SK-N-SH (cell line): ENCODE measurements at regions not wholly inside any gene's neighbourhood (a gene's known extent, or its start where the extent isn't known, plus 50 kb on each side); places are given as distances from the start of the nearest gene placed in this dataset.

Experiments
- CTCF ChIA-PET: fragments of 300-600, 350-600 bp; formaldehyde crosslinking; extraction: SDS; loops from one replicate; lab custom pipeline; 2021; lab: Yijun Ruan, JAX
- POLR2A ChIA-PET: fragments of 350-600 bp; sonication (Branson Sonifier 250); formaldehyde crosslinking; extraction: SDS; loops from one replicate; lab custom pipeline; 2020; ENCODE audit warnings: antibody characterized with exemption, inconsistent platforms; lab: Yijun Ruan, JAX
- DNase-seq: peaks from one replicate; pipeline ENCODE4 v3.0.0; 2012
- H2AFZ ChIP-seq: fragments of 200-600 bp; sonication (generic); 2 replicates; pipeline ENCODE4 v1.8.1; 2016; ENCODE audit warnings: antibody characterized with exemption, mild to moderate bottlenecking, low read depth
- H3F3A ChIP-seq: fragments of 200-600 bp; sonication (generic); replicated peaks from 2 replicates; pipeline ENCODE3; 2016; ENCODE audit warnings: antibody characterized with exemption, mild to moderate bottlenecking; ENCODE audit not compliant: insufficient read depth
- H3K27ac ChIP-seq, 2 experiments: fragments of 200-500 bp in 1 of 2; fragments of 200-600 bp in 1 of 2; sonication (Bioruptor generic) in 1 of 2; sonication (generic), shearing (Covaris generic) in 1 of 2; 2 replicates each; pipeline versions ENCODE4 v1.5.1 to v1.6.1; 2014 to 2016; ENCODE audit warnings: low read depth in 2 of 2, inconsistent platforms in 1 of 2, low read length in 1 of 2, mild to moderate bottlenecking in 1 of 2, mixed read lengths in 1 of 2
- H3K27me3 ChIP-seq: fragments of 200-600 bp; sonication (generic), shearing (Covaris generic); 2 replicates; pipeline ENCODE4 v1.6.1; 2016; ENCODE audit warnings: mixed run types; ENCODE audit not compliant: insufficient read depth
- H3K36me3 ChIP-seq, 2 experiments: fragments of 200-500 bp in 1 of 2; fragments of 200-600 bp in 1 of 2; sonication (Bioruptor generic) in 1 of 2; sonication (generic) in 1 of 2; replicated peaks in 1 of 2; 2 replicates each; pipeline versions ENCODE3 to v1.5.1; 2014 to 2016; ENCODE audit warnings: low read length in 1 of 2, mild to moderate bottlenecking in 1 of 2; ENCODE audit not compliant: insufficient read depth in 2 of 2, control insufficient read depth in 1 of 2
- H3K4me1 ChIP-seq, 2 experiments: fragments of 200-500 bp in 1 of 2; fragments of 200-600 bp in 1 of 2; sonication (Bioruptor generic) in 1 of 2; sonication (generic), shearing (Covaris generic) in 1 of 2; 2 replicates each; pipeline versions ENCODE4 v1.5.1 to v1.6.1; 2014 to 2016; ENCODE audit warnings: low read depth in 1 of 2, low read length in 1 of 2, mixed run types in 1 of 2; ENCODE audit not compliant: insufficient read depth in 2 of 2, control insufficient read depth in 1 of 2
- H3K4me2 ChIP-seq: fragments of 200-600 bp; sonication (generic), shearing (Covaris generic); 2 replicates; pipeline ENCODE4 v1.6.1; 2017; ENCODE audit warnings: mixed run types
- H3K4me3 ChIP-seq, 2 experiments: fragments of 200-500 bp in 1 of 2; fragments of 200-600 bp in 1 of 2; sonication (Bioruptor generic) in 1 of 2; sonication (generic), shearing (Covaris generic) in 1 of 2; 2 replicates each; pipeline versions ENCODE4 v1.5.1 to v1.8.1; 2014 to 2016; ENCODE audit warnings: low read depth in 2 of 2, inconsistent platforms in 1 of 2, low read length in 1 of 2, mild to moderate bottlenecking in 1 of 2, mixed read lengths in 1 of 2, moderate library complexity in 1 of 2
- H3K79me2 ChIP-seq: fragments of 200-600 bp; sonication (generic); 2 replicates; pipeline ENCODE4 v1.8.1; 2017; ENCODE audit warnings: mild to moderate bottlenecking; ENCODE audit not compliant: insufficient read depth
- H3K9ac ChIP-seq: fragments of 200-600 bp; sonication (generic); 2 replicates; pipeline ENCODE4 v1.6.1; 2017; ENCODE audit warnings: mixed run types
- H3K9me2 ChIP-seq: fragments of 200-600 bp; sonication (generic); 2 replicates; pipeline ENCODE4 v1.6.1; 2017; ENCODE audit warnings: mixed run types
- H3K9me3 ChIP-seq: fragments of 200-600 bp; sonication (generic); 2 replicates; pipeline ENCODE4 v1.6.1; 2017; ENCODE audit warnings: mixed run types, mild to moderate bottlenecking, moderate library complexity
- H4K20me1 ChIP-seq: fragments of 200-600 bp; sonication (generic); 2 replicates; pipeline ENCODE4 v1.6.1; 2017; ENCODE audit warnings: mild to moderate bottlenecking, mixed run types; ENCODE audit not compliant: insufficient read depth
- CHD2 ChIP-seq: fragments of 150-350 bp; IDR thresholded peaks from 2 replicates; pipeline ENCODE4 v1.6.1; 2018; ENCODE audit warnings: low read length; ENCODE audit not compliant: partially characterized antibody
- ELF1 ChIP-seq: IDR thresholded peaks from 2 replicates; pipeline ENCODE4 v1.4.0; 2012
- EZH2phosphoT487 ChIP-seq: fragments of 200-600 bp; sonication (generic); IDR thresholded peaks from 2 replicates; pipeline ENCODE4 v1.6.1; 2017; ENCODE audit warnings: low read depth, mixed run types, mild to moderate bottlenecking, antibody characterized with exemption, moderate library complexity, borderline replicate concordance
- FOSL2 ChIP-seq: IDR thresholded peaks from 2 replicates; pipeline ENCODE4 v1.4.0; 2012; ENCODE audit warnings: low read depth, mild to moderate bottlenecking, moderate library complexity, borderline replicate concordance
- FOXM1 ChIP-seq: IDR thresholded peaks from 2 replicates; pipeline ENCODE4 v1.4.0; 2012; ENCODE audit warnings: low read depth, mild to moderate bottlenecking
- JUND ChIP-seq: IDR thresholded peaks from 2 replicates; pipeline ENCODE4 v1.4.0; 2012
- MEF2A ChIP-seq: IDR thresholded peaks from 2 replicates; pipeline ENCODE4 v1.4.0; 2012; ENCODE audit warnings: low read depth, borderline replicate concordance
- MXI1 ChIP-seq: IDR thresholded peaks from 2 replicates; pipeline ENCODE4 v1.6.1; 2012; ENCODE audit warnings: mild to moderate bottlenecking, low read depth, low read length, improper control_type of control experiment
- NRF1 ChIP-seq: IDR thresholded peaks from 2 replicates; pipeline ENCODE4 v1.6.1; 2012; ENCODE audit warnings: low read depth, mild to moderate bottlenecking, low read length
- POLR2AphosphoS5 ChIP-seq: IDR thresholded peaks from 2 replicates; pipeline ENCODE4 v1.6.1; 2012; ENCODE audit warnings: low read depth, low read length
- RAD21 ChIP-seq: IDR thresholded peaks from 2 replicates; pipeline ENCODE4 v1.6.1; 2012; ENCODE audit warnings: mild to moderate bottlenecking, low read length
- RCOR1 ChIP-seq: fragments of 150-350 bp; IDR thresholded peaks from 2 replicates; pipeline ENCODE4 v1.6.1; 2017; ENCODE audit warnings: antibody characterized with exemption, low read length
- RXRA ChIP-seq: IDR thresholded peaks from 2 replicates; pipeline ENCODE4 v1.4.0; 2012; ENCODE audit warnings: low read depth, mild to moderate bottlenecking, borderline replicate concordance
- TAF1 ChIP-seq: IDR thresholded peaks from 2 replicates; pipeline ENCODE4 v1.6.1; 2012; ENCODE audit warnings: low read depth, mild to moderate bottlenecking, low read length, moderate library complexity, borderline replicate concordance
- YY1 ChIP-seq: IDR thresholded peaks from 2 replicates; pipeline ENCODE4 v1.4.0; 2012; ENCODE audit warnings: low read depth, mild to moderate bottlenecking
- WGBS: methylation state at CpG from one replicate; pipeline ENCODE4 v1.1.6; 2017; ENCODE audit warnings: low lambda C conversion rate; 5-methylcytosine and 5-hydroxymethylcytosine counted together
- TF ChIP-seq, protein P1 (sequence below): fragments of 150-350 bp; IDR thresholded peaks from 2 replicates; pipeline ENCODE4 v1.6.1; 2016; ENCODE audit warnings: mild to moderate bottlenecking, low read depth, low read length
- TF ChIP-seq, protein P2 (sequence below): IDR thresholded peaks from 2 replicates; pipeline ENCODE4; 2012
- TF ChIP-seq, protein P3 (sequence below): IDR thresholded peaks from 2 replicates; pipeline ENCODE4 v1.6.1; 2012; ENCODE audit warnings: mild to moderate bottlenecking, low read depth, low read length, moderate library complexity
- TF ChIP-seq, protein P4 (sequence below): IDR thresholded peaks from 2 replicates; pipeline ENCODE4 v1.4.0; 2012; ENCODE audit warnings: low read depth, borderline replicate concordance

DNA sequence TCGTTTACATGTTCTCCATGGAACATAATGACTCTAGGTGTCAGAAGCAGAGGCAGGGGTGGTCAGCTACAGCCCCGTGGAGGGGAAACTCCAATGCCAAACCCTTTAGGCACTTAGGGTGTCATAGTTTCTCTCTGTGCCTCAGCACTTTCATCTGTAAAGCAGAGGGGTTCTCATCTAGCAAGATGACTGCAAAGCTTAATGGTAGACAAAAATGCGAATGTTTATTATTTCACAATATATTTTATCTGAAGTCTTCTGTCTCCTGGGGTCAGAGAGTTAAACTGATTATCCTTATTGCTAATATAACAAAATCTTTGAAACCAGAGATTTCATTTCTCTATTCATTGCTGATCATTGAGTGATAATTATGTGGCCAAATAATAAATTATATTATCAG, 522.5 kb downstream of the TSN start:
- Histone ChIP-seq H3K36me3 (no peaks in the 10 kb centered on the region), H3K4me3 (no peak overlapping the region), H3F3A (peaks cover 20% of the 10 kb centered on the region), H3K9me3 (no peaks in the 10 kb centered on the region), H3K79me2 (no peaks in the 10 kb centered on the region), H2AFZ (no peak overlapping the region), H3K9ac (no peak overlapping the region), H3K9me2 (no peaks in the 10 kb centered on the region), H3K27ac (no peak overlapping the region), H4K20me1 (no peaks in the 10 kb centered on the region), H3K4me2 (no peak overlapping the region), H3K4me1 (no peaks in the 10 kb centered on the region), H3K27me3 (no peaks in the 10 kb centered on the region)
- no peak for DNase-seq
- no peak for TF ChIP-seq TAF1
- TF ChIP-seq POLR2AphosphoS5: no peak
- TF ChIP-seq, protein P1, sequence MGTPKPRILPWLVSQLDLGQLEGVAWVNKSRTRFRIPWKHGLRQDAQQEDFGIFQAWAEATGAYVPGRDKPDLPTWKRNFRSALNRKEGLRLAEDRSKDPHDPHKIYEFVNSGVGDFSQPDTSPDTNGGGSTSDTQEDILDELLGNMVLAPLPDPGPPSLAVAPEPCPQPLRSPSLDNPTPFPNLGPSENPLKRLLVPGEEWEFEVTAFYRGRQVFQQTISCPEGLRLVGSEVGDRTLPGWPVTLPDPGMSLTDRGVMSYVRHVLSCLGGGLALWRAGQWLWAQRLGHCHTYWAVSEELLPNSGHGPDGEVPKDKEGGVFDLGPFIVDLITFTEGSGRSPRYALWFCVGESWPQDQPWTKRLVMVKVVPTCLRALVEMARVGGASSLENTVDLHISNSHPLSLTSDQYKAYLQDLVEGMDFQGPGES: no peak
- TF ChIP-seq MEF2A: no peak
- no peak for TF ChIP-seq YY1
- no peak for TF ChIP-seq RCOR1
- no peak for TF ChIP-seq JUND
- no peak for TF ChIP-seq MXI1
- TF ChIP-seq FOXM1: no peak
- no peak for TF ChIP-seq CHD2
- CTCF ChIA-PET: no interaction called here
- POLR2A ChIA-PET: no interaction called here
- 13% methylated on average over 3 of the region's 3 CpGs for WGBS

DNA sequence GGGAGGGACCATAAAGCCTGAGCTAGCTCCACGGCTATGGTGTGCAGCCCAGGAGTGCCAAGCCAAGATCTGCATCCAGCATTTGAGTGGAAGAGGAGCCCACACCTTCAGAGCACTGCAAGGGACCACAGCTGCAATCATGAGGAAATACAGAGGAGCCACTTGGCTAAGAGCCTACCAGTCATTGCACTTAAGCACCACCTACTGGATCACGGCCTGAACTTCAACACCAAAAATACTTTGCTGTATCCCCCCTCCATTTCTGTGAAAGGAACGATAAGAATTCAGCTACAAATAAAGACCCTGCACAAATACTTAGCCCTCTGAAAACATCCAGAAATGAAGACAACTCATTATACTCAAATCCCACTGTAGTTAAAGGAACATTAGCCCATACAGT, 545.3 kb downstream of the TSN start:
- POLR2A ChIA-PET: no interaction called here
- Histone ChIP-seq H3K4me3 (no peak overlapping the region), H3K9ac (no peak overlapping the region), H3K79me2 (no peaks in the 10 kb centered on the region)
- TF ChIP-seq RCOR1: no peak
- no peak for TF ChIP-seq JUND
- TF ChIP-seq EZH2phosphoT487: no peak
- TF ChIP-seq, protein P2, sequence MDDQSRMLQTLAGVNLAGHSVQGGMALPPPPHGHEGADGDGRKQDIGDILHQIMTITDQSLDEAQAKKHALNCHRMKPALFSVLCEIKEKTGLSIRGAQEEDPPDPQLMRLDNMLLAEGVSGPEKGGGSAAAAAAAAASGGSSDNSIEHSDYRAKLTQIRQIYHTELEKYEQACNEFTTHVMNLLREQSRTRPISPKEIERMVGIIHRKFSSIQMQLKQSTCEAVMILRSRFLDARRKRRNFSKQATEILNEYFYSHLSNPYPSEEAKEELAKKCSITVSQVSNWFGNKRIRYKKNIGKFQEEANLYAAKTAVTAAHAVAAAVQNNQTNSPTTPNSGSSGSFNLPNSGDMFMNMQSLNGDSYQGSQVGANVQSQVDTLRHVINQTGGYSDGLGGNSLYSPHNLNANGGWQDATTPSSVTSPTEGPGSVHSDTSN: no peak
- TF ChIP-seq, protein P3, sequence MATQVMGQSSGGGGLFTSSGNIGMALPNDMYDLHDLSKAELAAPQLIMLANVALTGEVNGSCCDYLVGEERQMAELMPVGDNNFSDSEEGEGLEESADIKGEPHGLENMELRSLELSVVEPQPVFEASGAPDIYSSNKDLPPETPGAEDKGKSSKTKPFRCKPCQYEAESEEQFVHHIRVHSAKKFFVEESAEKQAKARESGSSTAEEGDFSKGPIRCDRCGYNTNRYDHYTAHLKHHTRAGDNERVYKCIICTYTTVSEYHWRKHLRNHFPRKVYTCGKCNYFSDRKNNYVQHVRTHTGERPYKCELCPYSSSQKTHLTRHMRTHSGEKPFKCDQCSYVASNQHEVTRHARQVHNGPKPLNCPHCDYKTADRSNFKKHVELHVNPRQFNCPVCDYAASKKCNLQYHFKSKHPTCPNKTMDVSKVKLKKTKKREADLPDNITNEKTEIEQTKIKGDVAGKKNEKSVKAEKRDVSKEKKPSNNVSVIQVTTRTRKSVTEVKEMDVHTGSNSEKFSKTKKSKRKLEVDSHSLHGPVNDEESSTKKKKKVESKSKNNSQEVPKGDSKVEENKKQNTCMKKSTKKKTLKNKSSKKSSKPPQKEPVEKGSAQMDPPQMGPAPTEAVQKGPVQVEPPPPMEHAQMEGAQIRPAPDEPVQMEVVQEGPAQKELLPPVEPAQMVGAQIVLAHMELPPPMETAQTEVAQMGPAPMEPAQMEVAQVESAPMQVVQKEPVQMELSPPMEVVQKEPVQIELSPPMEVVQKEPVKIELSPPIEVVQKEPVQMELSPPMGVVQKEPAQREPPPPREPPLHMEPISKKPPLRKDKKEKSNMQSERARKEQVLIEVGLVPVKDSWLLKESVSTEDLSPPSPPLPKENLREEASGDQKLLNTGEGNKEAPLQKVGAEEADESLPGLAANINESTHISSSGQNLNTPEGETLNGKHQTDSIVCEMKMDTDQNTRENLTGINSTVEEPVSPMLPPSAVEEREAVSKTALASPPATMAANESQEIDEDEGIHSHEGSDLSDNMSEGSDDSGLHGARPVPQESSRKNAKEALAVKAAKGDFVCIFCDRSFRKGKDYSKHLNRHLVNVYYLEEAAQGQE: no peak
- TF ChIP-seq RAD21: no peak
- TF ChIP-seq NRF1: no peak
- TF ChIP-seq POLR2AphosphoS5: no peak
- TF ChIP-seq, protein P4, sequence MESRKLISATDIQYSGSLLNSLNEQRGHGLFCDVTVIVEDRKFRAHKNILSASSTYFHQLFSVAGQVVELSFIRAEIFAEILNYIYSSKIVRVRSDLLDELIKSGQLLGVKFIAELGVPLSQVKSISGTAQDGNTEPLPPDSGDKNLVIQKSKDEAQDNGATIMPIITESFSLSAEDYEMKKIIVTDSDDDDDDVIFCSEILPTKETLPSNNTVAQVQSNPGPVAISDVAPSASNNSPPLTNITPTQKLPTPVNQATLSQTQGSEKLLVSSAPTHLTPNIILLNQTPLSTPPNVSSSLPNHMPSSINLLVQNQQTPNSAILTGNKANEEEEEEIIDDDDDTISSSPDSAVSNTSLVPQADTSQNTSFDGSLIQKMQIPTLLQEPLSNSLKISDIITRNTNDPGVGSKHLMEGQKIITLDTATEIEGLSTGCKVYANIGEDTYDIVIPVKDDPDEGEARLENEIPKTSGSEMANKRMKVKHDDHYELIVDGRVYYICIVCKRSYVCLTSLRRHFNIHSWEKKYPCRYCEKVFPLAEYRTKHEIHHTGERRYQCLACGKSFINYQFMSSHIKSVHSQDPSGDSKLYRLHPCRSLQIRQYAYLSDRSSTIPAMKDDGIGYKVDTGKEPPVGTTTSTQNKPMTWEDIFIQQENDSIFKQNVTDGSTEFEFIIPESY: no peak
- no peak for TF ChIP-seq FOSL2
- TF ChIP-seq MXI1: no peak
- TF ChIP-seq ELF1: no peak
- TF ChIP-seq RXRA: no peak
- TF ChIP-seq, all 33 proteins: peak for 0
- H3K27ac ChIP-seq: no peak overlapping the region
- no peaks in the 10 kb centered on the region for H3K27me3 ChIP-seq
- CTCF ChIA-PET: no interaction called here
- H3K36me3 ChIP-seq: no peaks in the 10 kb centered on the region
- H3K4me1 ChIP-seq: no peaks in the 10 kb centered on the region
- WGBS: 35% methylated on average over 2 of the region's 3 CpGs
- peaks cover 5% of the 10 kb centered on the region; the same call in 1 of the 2 replicates for H3K9me3 ChIP-seq
- H4K20me1 ChIP-seq: no peaks in the 10 kb centered on the region
- no peak overlapping the region for H3K4me2 ChIP-seq
- no peak overlapping the region for H2AFZ ChIP-seq
- no peak for DNase-seq
- H3F3A ChIP-seq: no peaks in the 10 kb centered on the region
- H3K9me2 ChIP-seq: no peaks in the 10 kb centered on the region
